Kasumi-1 (cell line): ENCODE measurements at regions not wholly inside any gene's neighbourhood (a gene's known extent, or its start where the extent isn't known, plus 50 kb on each side); places are given as distances from the start of the nearest gene placed in this dataset.
"Not testable (repeated sequence)": the region's sequence is repeated elsewhere in the genome, so short reads cannot be mapped to it uniquely, and the experiment has no call there.

ENCODE experiments used
- DNase-seq, 2 experiments: peaks; one replicate each; lab custom pipeline; 2025; lab: John Stamatoyannopoulos, UW

GRCh38 chr14:56422221-56422620 lies 157.4 kb upstream of the TMEM260 start:
- no peak for DNase-seq

GRCh38 chr14:56422703-56423213 lies 156.8 kb upstream of the TMEM260 start:
- DNase-seq, result peak; percentile 15 to 65

GRCh38 chr14:56423544-56423943 lies 156.1 kb upstream of the TMEM260 start:
- DNase-seq, result no peak

GRCh38 chr14:56431013-56431412 lies 148.6 kb upstream of the TMEM260 start:
- no peak for DNase-seq

- no peak for DNase-seq
Measured at GRCh38 chr14:56449670-56450213, 129.9 kb upstream of the TMEM260 start.

- DNase-seq, result no peak
Measured at GRCh38 chr14:56452940-56453339, 126.7 kb upstream of the TMEM260 start.

- DNase-seq, result not testable (repeated sequence)
Measured at GRCh38 chr14:56454680-56455079, 124.9 kb upstream of the TMEM260 start.

- no peak for DNase-seq
Measured at GRCh38 chr14:56460469-56460868, 119.1 kb upstream of the TMEM260 start.

- DNase-seq, result no peak
Measured at GRCh38 chr14:56461276-56462275, 118.0 kb upstream of the TMEM260 start.

- no peak for DNase-seq
Measured at GRCh38 chr14:56463271-56463890, 116.2 kb upstream of the TMEM260 start.

- DNase-seq, result no peak
Measured at GRCh38 chr14:56471056-56471455, 108.5 kb upstream of the TMEM260 start.

GRCh38 chr14:56474419-56475022 lies 105.1 kb upstream of the TMEM260 start:
- DNase-seq, result peak; percentile 58 to 66

- DNase-seq, result peak; percentile 19 to 26
Measured at GRCh38 chr14:56482310-56482911, 97.2 kb upstream of the TMEM260 start.

GRCh38 chr14:56487090-56487667 lies 92.4 kb upstream of the TMEM260 start:
- peak in 1 of 2 experiments; percentile 18 for DNase-seq

GRCh38 chr14:56487761-56488160 lies 91.8 kb upstream of the TMEM260 start:
- no peak for DNase-seq

GRCh38 chr14:56488306-56488705 lies 91.3 kb upstream of the TMEM260 start:
- no peak for DNase-seq

GRCh38 chr14:56490379-56490778 lies 89.2 kb upstream of the TMEM260 start:
- peak; percentile 45 to 65 for DNase-seq

GRCh38 chr14:56491299-56492285 lies 88.0 kb upstream of the TMEM260 start:
- peak; percentile 25 to 76 for DNase-seq

GRCh38 chr14:56494167-56494566 lies 85.4 kb upstream of the TMEM260 start:
- no peak for DNase-seq

- DNase-seq, result no peak
Measured at GRCh38 chr14:56498112-56498511, 81.5 kb upstream of the TMEM260 start.
